Pons (tissue), 1 donor: ENCODE measurements at regions not wholly inside any gene's neighbourhood (a gene's known extent, or its start where the extent isn't known, plus 50 kb on each side); places are given as distances from the start of the nearest gene placed in this dataset.

Source experiments
- DNase-seq: peaks from one replicate; pipeline ENCODE4 v3.0.0-alpha.2; 2016; ENCODE audit warnings: low spot score

GRCh38 chr12:111110556-111110955 lies 190.2 kb upstream of the MYL2 start:
- no peak for DNase-seq

- DNase-seq: no peak
Measured at GRCh38 chr12:111108726-111109125, 188.3 kb upstream of the MYL2 start.

- DNase-seq: no peak
Measured at GRCh38 chr12:111107392-111108178, 187.2 kb upstream of the MYL2 start.

- DNase-seq: no peak
Measured at GRCh38 chr12:111105294-111105693, 184.9 kb upstream of the MYL2 start.

GRCh38 chr12:111103583-111103982 lies 183.2 kb upstream of the MYL2 start:
- DNase-seq: no peak

- no peak for DNase-seq
Measured at GRCh38 chr12:111102102-111102739, 181.8 kb upstream of the MYL2 start.

- no peak for DNase-seq
Measured at GRCh38 chr12:111101003-111101402, 180.6 kb upstream of the MYL2 start.

- DNase-seq: no peak
Measured at GRCh38 chr12:111100554-111100953, 180.2 kb upstream of the MYL2 start.

GRCh38 chr12:111100003-111100402 lies 179.6 kb upstream of the MYL2 start:
- DNase-seq: no peak

- DNase-seq: no peak
Measured at GRCh38 chr12:111099186-111099585, 178.8 kb upstream of the MYL2 start.

- no peak for DNase-seq
Measured at GRCh38 chr12:111094157-111095010, 174.0 kb upstream of the MYL2 start.

GRCh38 chr12:111093428-111094142 lies 173.2 kb upstream of the MYL2 start:
- DNase-seq: no peak

- DNase-seq: no peak
Measured at GRCh38 chr12:111091051-111091450, 170.7 kb upstream of the MYL2 start.

- DNase-seq: no peak
Measured at GRCh38 chr12:111089616-111090015, 169.2 kb upstream of the MYL2 start.

- no peak for DNase-seq
Measured at GRCh38 chr12:111088409-111088808, 168.0 kb upstream of the MYL2 start.

- DNase-seq: no peak
Measured at GRCh38 chr12:111086947-111087700, 166.7 kb upstream of the MYL2 start.

- DNase-seq: no peak
Measured at GRCh38 chr12:111085096-111085495, 164.7 kb upstream of the MYL2 start.

GRCh38 chr12:111084605-111085004 lies 164.2 kb upstream of the MYL2 start:
- no peak for DNase-seq

- no peak for DNase-seq
Measured at GRCh38 chr12:111084158-111084557, 163.8 kb upstream of the MYL2 start.

GRCh38 chr12:111081600-111081999 lies 161.2 kb upstream of the MYL2 start:
- no peak for DNase-seq

GRCh38 chr12:111078731-111079130 lies 158.4 kb upstream of the MYL2 start:
- no peak for DNase-seq
